NCI-H2171 treated with DMSO at 0.1 percent for 48 hours (cell line): ENCODE measurements at regions not wholly inside any gene's neighbourhood (a gene's known extent, or its start where the extent isn't known, plus 50 kb on each side); places are given as distances from the start of the nearest gene placed in this dataset.

Experiments
- DNase-seq: peaks from one replicate; lab custom pipeline; 2025; lab: John Stamatoyannopoulos, UW

GRCh38 chr5:160511280-160511929, 89.8 kb downstream of the PTTG1 start:
- peak; percentile 63 for DNase-seq
